H1 (cell line): ENCODE measurements at regions not wholly inside any gene's neighbourhood (a gene's known extent, or its start where the extent isn't known, plus 50 kb on each side); places are given as distances from the start of the nearest gene placed in this dataset.

ENCODE experiments used
- NANOG ChIP-seq: IDR thresholded peaks from 2 replicates; pipeline ENCODE4 v1.6.1; 2011; ENCODE audit warnings: low read length, low read depth, mild to moderate bottlenecking, inconsistent platforms; ENCODE audit not compliant: insufficient read depth, poor library complexity, severe bottlenecking
- SP1 ChIP-seq: IDR thresholded peaks from 2 replicates; pipeline ENCODE4 v1.6.1; 2011; ENCODE audit warnings: low read depth, low read length
- TAF7 ChIP-seq: optimal IDR thresholded peaks from 2 replicates; pipeline ENCODE3; 2011; ENCODE audit warnings: low read depth, mild to moderate bottlenecking, inconsistent platforms, low read length, moderate library complexity, borderline replicate concordance

DNA sequence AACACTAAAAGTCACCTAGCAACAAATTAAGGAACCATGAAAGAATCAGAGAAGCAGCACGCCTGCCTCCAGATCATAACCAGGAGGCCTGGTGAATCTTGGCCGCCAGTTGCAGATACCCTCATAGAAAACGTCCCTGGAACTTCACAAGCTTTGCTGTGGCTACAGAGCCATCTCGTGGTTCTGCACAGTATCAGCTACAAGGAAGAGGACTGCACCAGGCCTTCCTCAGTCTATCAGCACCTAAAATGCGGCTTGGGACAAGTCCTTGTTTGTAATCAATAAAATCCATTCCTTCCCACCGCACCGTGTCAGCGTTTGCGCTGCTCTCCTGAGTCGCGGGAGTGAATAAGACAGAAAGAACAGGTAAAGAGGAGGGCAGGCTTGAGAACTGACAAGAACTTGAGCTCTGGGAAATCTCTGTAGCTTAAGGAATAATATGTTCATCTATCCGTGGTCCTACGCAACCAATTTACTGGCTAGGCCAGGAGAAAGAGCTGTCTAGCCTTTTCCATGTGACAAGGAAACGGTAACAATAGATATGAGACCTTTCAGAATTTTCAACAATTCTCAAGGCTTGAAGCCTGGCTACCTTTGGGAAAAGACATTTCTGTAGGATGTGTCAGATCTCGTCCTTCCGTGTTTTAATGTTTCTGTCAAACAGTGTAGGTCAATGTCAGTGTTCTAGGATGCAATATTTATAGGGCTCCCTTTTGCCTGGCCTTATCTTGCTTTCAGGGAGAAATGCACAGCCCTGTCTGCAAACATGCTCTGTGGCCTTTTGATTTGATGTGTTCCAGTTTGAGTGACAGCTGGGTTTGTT, 128.5 kb upstream of the RAB12 start (continued):
- TF ChIP-seq NANOG (no peak), TAF7 (no peak), SP1 (no peak)
- TF ChIP-seq, all 59 proteins: peak for 2
